ENCODE measurements at regions not wholly inside any gene's neighbourhood (a gene's known extent, or its start where the extent isn't known, plus 50 kb on each side); places are given as distances from the start of the nearest gene placed in this dataset.

DNA sequence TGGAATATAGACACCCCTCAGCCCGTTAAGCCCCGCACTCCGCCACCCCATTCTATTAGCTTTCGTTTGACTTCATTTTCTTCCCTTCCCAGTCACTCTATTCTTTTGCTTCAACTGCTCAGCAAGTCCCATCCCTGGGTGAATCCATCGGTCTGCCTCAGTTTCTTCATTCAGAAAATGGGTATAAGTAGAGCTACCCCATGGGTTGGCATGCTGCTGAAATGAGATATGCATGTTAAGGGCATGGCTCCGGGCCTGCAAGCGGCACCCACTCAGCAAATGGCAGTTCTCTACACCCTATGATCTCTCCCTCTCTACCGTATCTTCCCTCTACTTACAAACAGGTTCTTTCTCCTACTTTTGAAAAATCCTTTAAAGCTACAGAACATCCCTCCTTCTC lies 87.8 kb upstream of the IRF2BP2 start:
- TF ChIP-seq, protein P1, sequence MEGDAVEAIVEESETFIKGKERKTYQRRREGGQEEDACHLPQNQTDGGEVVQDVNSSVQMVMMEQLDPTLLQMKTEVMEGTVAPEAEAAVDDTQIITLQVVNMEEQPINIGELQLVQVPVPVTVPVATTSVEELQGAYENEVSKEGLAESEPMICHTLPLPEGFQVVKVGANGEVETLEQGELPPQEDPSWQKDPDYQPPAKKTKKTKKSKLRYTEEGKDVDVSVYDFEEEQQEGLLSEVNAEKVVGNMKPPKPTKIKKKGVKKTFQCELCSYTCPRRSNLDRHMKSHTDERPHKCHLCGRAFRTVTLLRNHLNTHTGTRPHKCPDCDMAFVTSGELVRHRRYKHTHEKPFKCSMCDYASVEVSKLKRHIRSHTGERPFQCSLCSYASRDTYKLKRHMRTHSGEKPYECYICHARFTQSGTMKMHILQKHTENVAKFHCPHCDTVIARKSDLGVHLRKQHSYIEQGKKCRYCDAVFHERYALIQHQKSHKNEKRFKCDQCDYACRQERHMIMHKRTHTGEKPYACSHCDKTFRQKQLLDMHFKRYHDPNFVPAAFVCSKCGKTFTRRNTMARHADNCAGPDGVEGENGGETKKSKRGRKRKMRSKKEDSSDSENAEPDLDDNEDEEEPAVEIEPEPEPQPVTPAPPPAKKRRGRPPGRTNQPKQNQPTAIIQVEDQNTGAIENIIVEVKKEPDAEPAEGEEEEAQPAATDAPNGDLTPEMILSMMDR (IDR thresholded peaks at IDR 0.05): no peak
- TF ChIP-seq EZH2 (IDR thresholded peaks at IDR 0.05; ENCODE audit: borderline replicate concordance, insufficient read depth, low read depth, low read length, poor library complexity, severe bottlenecking): no peak
